Astrocyte (in vitro differentiated cells and primary cell): ENCODE measurements at regions not wholly inside any gene's neighbourhood (a gene's known extent, or its start where the extent isn't known, plus 50 kb on each side); places are given as distances from the start of the nearest gene placed in this dataset.

ENCODE experiments used
- DNase-seq: peaks from one replicate; pipeline ENCODE4 v3.0.0-alpha.2; 2010; ENCODE audit warnings: low read depth
- FAIRE-seq: peaks from 2 replicates; lab custom pipeline; 2011; peaks lifted over from hg19 to GRCh38; lab: Jason Lieb, UNC
- H2AFZ ChIP-seq: 2 replicates; pipeline ENCODE4 v1.6.0; 2012; ENCODE audit warnings: low read depth, low read length, inconsistent platforms
- H3K27ac ChIP-seq: 2 replicates; pipeline ENCODE4 v1.5.1; 2011; ENCODE audit warnings: low read depth, low read length, inconsistent platforms
- H3K27me3 ChIP-seq: 2 replicates; pipeline ENCODE4 v1.6.0; 2011; ENCODE audit warnings: low read length, inconsistent platforms; ENCODE audit not compliant: insufficient read depth
- H3K36me3 ChIP-seq: 2 replicates; pipeline ENCODE4 v1.5.1; 2011; ENCODE audit warnings: low read length, inconsistent platforms; ENCODE audit not compliant: insufficient read depth
- H3K4me1 ChIP-seq: 2 replicates; pipeline ENCODE4 v1.5.1; 2011; ENCODE audit warnings: low read length, inconsistent platforms; ENCODE audit not compliant: insufficient read depth
- H3K4me2 ChIP-seq: 2 replicates; pipeline ENCODE4 v1.6.0; 2012; ENCODE audit warnings: low read length, inconsistent platforms
- H3K4me3 ChIP-seq: 2 replicates; pipeline ENCODE4 v1.5.1; 2011; ENCODE audit warnings: low read depth, mild to moderate bottlenecking, low read length, inconsistent platforms; ENCODE audit not compliant: insufficient read depth
- H3K79me2 ChIP-seq: 2 replicates; pipeline ENCODE4 v1.6.0; 2012; ENCODE audit warnings: mild to moderate bottlenecking, low read length, inconsistent platforms; ENCODE audit not compliant: insufficient read depth
- H3K9ac ChIP-seq: 2 replicates; pipeline ENCODE4 v1.6.0; 2012; ENCODE audit warnings: mild to moderate bottlenecking, low read length, inconsistent platforms
- H3K9me3 ChIP-seq: 2 replicates; pipeline ENCODE4 v1.5.1; 2012; ENCODE audit warnings: low read depth, mild to moderate bottlenecking, low read length, inconsistent platforms; ENCODE audit not compliant: insufficient read depth
- H4K20me1 ChIP-seq: 2 replicates; pipeline ENCODE4 v1.6.0; 2012; ENCODE audit warnings: low read length, inconsistent platforms; ENCODE audit not compliant: insufficient read depth
- H3K27ac Mint-ChIP-seq: one replicate; pipeline ENCODE4 v1.8.0; 2021; ENCODE audit warnings: mild to moderate bottlenecking, mixed read lengths; ENCODE audit not compliant: unreplicated experiment
- H3K27me3 Mint-ChIP-seq: one replicate; pipeline ENCODE4 v1.8.0; 2021; ENCODE audit warnings: low read depth, mixed read lengths; ENCODE audit not compliant: unreplicated experiment
- H3K36me3 Mint-ChIP-seq: one replicate; pipeline ENCODE4 v1.8.0; 2021; ENCODE audit warnings: low read depth, mixed read lengths; ENCODE audit not compliant: unreplicated experiment
- H3K4me1 Mint-ChIP-seq: one replicate; pipeline ENCODE4 v1.8.0; 2021; ENCODE audit warnings: low read depth, mixed read lengths; ENCODE audit not compliant: unreplicated experiment
- H3K4me3 Mint-ChIP-seq: one replicate; pipeline ENCODE4 v1.8.0; 2021; ENCODE audit warnings: mild to moderate bottlenecking, moderate library complexity, mixed read lengths; ENCODE audit not compliant: unreplicated experiment
- H3K9me3 Mint-ChIP-seq: one replicate; pipeline ENCODE4 v1.8.0; 2021; ENCODE audit warnings: mild to moderate bottlenecking, mixed read lengths; ENCODE audit not compliant: unreplicated experiment
- CTCF ChIP-seq: IDR thresholded peaks from 2 replicates; pipeline ENCODE4 v1.5.1; 2011; ENCODE audit warnings: low read depth, mild to moderate bottlenecking, inconsistent platforms, low read length, moderate library complexity; ENCODE audit not compliant: insufficient read depth
- EZH2 ChIP-seq: IDR thresholded peaks from 2 replicates; pipeline ENCODE4 v1.6.1; 2012; ENCODE audit warnings: mild to moderate bottlenecking, low read length, inconsistent platforms; ENCODE audit not compliant: insufficient read depth

- Mint-ChIP-seq H3K9me3 (no peaks in the 10 kb centered on the region), H3K27me3 (no peaks in the 10 kb centered on the region), H3K36me3 (no peaks in the 10 kb centered on the region), H3K27ac (no peak overlapping the region), H3K4me1 (peaks cover 20% of the 10 kb centered on the region), H3K4me3 (no peak overlapping the region)
- Histone ChIP-seq H3K27ac (no peak overlapping the region), H3K27me3 (no peaks in the 10 kb centered on the region), H3K9ac (no peak overlapping the region), H3K36me3 (no peaks in the 10 kb centered on the region), H3K79me2 (no peaks in the 10 kb centered on the region), H4K20me1 (no peaks in the 10 kb centered on the region), H3K4me3 (no peak overlapping the region), H2AFZ (no peak overlapping the region), H3K4me2 (no peak overlapping the region), H3K4me1 (peaks cover 7% of the 10 kb centered on the region), H3K9me3 (no peaks in the 10 kb centered on the region)
- no peak for TF ChIP-seq CTCF
- DNase-seq (no peak), FAIRE-seq (no peak)
Observed at GRCh38 chr2:226408141-226408540, 391.5 kb downstream of the IRS1 start.

- no peak for TF ChIP-seq EZH2
- no peak for TF ChIP-seq CTCF
- Histone ChIP-seq H3K4me2 (no peak overlapping the region), H3K4me3 (no peak overlapping the region), H3K36me3 (no peaks in the 10 kb centered on the region), H3K27me3 (no peaks in the 10 kb centered on the region), H2AFZ (no peak overlapping the region), H3K9me3 (no peaks in the 10 kb centered on the region), H3K4me1 (peaks cover 6% of the 10 kb centered on the region), H4K20me1 (no peaks in the 10 kb centered on the region), H3K9ac (no peak overlapping the region), H3K27ac (no peak overlapping the region), H3K79me2 (no peaks in the 10 kb centered on the region)
- FAIRE-seq, result no peak
- no peak for DNase-seq
- Mint-ChIP-seq H3K27me3 (no peaks in the 10 kb centered on the region), H3K9me3 (no peaks in the 10 kb centered on the region), H3K4me3 (no peak overlapping the region), H3K27ac (no peak overlapping the region), H3K4me1 (peaks cover 15% of the 10 kb centered on the region), H3K36me3 (no peaks in the 10 kb centered on the region)
Observed at GRCh38 chr2:226407135-226407534, 392.5 kb downstream of the IRS1 start.

GRCh38 chr2:226405465-226405864 is 394.2 kb downstream of the IRS1 start:
- H3K79me2 ChIP-seq, result no peaks in the 10 kb centered on the region
- H3K4me1 ChIP-seq, result no peaks in the 10 kb centered on the region
- Mint-ChIP-seq H3K36me3 (no peaks in the 10 kb centered on the region), H3K4me3 (no peak overlapping the region), H3K9me3 (peaks cover 6% of the 10 kb centered on the region), H3K27me3 (no peaks in the 10 kb centered on the region), H3K4me1 (peaks cover 9% of the 10 kb centered on the region), H3K27ac (no peak overlapping the region)
- H2AFZ ChIP-seq, result no peak overlapping the region
- H3K4me2 ChIP-seq, result no peak overlapping the region
- DNase-seq (no peak), FAIRE-seq (no peak)
- H3K9me3 ChIP-seq, result no peaks in the 10 kb centered on the region
- no peak overlapping the region for H3K27ac ChIP-seq
- TF ChIP-seq EZH2, result no peak
- TF ChIP-seq CTCF, result no peak
- H4K20me1 ChIP-seq, result no peaks in the 10 kb centered on the region
- H3K9ac ChIP-seq, result no peak overlapping the region
- H3K4me3 ChIP-seq, result no peak overlapping the region
- H3K27me3 ChIP-seq, result no peaks in the 10 kb centered on the region
- no peaks in the 10 kb centered on the region for H3K36me3 ChIP-seq
